Fibroblast of mammary gland (primary cell): ENCODE measurements at regions not wholly inside any gene's neighbourhood (a gene's known extent, or its start where the extent isn't known, plus 50 kb on each side); places are given as distances from the start of the nearest gene placed in this dataset.
A peak's percentile ranks its signal among the peaks of the same experiment; 100 is the strongest.

Experiments
- DNase-seq: peaks from one replicate; pipeline ENCODE4 v3.0.0-alpha.2; 2010; ENCODE audit warnings: low read depth
- H3K4me3 ChIP-seq: 2 replicates; pipeline ENCODE4 v1.5.1; 2011; ENCODE audit warnings: low read depth, mild to moderate bottlenecking, low read length, moderate library complexity; ENCODE audit not compliant: control insufficient read depth
- CTCF ChIP-seq: conservative IDR thresholded peaks from 2 replicates; pipeline ENCODE4 v1.5.1; 2011; ENCODE audit warnings: low read depth, low read length, inconsistent platforms; ENCODE audit not compliant: control insufficient read depth, insufficient read depth

DNA sequence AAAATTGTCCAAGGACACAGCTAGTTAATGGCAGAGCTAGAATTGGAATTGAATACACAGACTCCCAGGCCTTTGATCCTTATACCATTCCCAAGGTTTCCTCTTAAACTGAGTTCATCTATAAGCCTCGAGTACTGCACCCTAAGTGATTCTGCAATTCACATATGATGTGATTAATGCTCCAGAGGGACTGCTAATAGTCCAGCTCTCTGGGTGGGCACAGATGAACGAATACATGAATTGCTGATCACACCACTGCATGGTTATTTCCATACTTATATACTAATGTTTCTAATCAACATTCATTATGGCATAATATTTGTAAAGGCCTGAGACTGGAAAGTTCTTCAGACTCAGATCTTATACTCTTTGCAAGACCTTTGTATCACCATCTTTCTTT is 101.8 kb downstream of the NUFIP1 start:
- DNase-seq, result no peak
- no peak overlapping the region for H3K4me3 ChIP-seq
- no peak for TF ChIP-seq CTCF

DNA sequence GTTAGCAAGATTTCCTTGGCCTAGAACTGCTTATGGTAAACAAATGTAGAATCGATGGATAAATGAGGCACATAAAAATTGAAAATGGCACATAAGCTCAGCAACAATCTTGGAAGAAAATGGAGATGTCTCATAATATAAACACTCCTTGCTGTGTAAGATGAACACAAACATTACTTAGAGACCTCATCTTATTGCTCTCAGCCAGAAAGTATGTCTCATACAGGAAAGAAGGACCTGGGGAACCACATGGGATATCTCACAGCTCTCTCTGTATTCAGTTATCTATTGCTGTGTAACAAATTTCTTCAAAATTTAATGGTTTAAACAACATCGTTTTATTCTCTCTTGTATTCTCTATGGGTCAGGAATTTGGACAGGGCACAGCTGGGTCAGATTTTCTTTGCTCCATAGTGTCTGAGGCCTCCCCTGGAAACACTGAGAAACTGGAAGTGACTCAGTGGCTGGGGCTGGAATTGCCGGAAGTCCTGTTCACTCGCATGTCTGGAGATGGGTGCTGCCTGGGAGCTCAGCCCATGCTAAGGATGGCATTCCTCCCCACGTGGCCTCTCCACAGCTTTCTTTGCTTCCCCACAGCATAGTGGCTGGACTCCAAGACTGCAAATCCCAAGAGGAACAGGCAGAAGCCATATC is 105.1 kb downstream of the NUFIP1 start:
- no peak for TF ChIP-seq CTCF
- DNase-seq, result peak; percentile 78
- no peak overlapping the region for H3K4me3 ChIP-seq

DNA sequence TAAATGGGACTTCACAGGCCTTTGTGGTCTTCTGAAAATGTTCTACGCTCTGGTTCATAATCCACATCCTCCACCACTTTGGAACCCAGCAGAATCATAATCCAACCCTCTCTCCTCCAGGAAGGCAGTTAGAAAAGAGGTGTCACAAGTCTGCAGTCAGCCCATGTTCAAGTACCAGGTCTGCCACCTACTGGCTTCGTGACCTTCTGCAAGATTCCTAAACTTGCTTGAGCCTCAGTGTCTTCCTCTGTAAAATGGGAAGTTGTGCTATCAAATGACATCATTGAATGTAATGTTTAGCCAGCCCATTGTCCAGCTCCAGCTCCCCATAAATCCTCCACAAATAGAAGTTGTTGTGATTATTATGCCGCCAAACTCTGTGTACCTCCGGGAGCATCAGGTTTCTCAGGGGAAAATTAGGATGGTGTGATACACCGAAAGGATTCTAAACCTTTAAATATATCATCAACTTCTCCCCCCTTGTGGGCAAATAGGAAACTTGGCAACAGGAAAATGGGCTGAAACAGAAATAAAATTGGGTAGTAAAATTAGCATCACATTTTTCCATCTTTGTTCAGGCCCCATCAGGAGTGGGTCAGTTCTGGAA is 109.7 kb downstream of the NUFIP1 start:
- DNase-seq, result peak; percentile 73
- peak; percentile 57 for TF ChIP-seq CTCF
- H3K4me3 ChIP-seq, result no peak overlapping the region

DNA sequence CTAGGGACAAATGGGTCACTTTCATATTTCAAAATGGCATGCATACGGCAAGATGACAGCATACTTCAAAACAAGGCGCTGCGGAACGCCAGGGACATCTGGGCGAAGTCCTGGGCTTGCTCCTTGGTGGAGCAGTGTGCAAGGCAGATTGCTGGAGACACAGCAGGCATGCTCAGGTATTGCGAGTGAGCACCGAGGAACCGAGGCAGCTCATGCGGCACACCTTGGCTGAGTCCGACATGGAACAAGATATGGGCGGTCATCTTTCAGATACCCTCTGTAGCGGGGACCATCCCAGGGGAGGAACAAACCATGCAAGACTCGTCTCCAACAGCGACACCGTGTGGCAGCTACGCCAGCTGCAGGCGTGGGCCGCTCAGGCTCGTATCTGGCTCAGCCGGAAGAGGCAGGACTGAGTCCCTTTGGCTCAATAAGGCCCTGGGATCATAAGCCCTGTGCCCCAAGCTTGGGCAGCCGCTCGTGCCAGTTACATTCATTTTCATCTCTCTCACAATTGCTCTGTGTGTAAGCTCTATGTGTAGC is 112.4 kb downstream of the NUFIP1 start:
- no peak overlapping the region for H3K4me3 ChIP-seq
- DNase-seq, result peak; percentile 44
- TF ChIP-seq CTCF, result peak; percentile 64

DNA sequence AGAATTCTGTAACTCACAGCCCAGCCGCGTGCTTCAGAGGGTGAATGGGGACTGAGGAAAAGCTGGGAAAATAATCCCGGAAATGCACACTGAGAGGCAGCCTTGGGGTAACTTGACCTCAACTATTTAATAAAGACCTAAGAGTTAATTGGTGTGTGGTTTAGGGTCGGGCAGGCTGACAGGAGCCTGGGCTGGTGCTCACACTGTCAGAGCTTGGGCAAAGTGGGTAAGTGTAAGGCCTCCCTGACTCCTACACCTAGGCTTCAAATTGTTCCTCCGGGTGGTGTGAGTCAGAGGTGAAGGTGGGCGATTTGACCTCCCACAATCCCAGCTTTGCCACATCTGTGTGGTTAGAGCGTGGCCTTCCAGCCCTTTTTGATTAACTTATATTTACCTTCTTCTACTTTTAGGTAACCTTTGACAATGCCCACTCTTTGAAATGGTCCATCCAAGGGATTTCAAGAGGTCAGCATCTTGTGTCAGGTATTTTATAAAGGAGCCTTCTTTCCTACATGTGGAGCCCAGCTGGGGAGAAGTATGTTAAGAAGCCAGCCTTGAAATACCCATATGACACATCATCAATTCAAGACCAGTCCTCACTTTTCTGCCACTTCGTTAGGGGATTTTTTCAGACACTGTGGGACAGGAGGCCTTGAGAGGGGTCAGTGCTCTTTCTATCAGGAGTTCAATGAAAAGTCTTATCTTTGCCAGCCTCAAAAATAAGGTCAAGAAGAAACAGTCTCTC is 114.2 kb downstream of the NUFIP1 start:
- no peak for TF ChIP-seq CTCF
- no peak overlapping the region for H3K4me3 ChIP-seq
- peak; percentile 24 for DNase-seq

- no peak overlapping the region for H3K4me3 ChIP-seq
- TF ChIP-seq CTCF, result no peak
- DNase-seq, result no peak
Measured at GRCh38 chr13:44874176-44874575, 115.1 kb downstream of the NUFIP1 start.
